NCI-H1436 (cell line): ENCODE measurements at regions not wholly inside any gene's neighbourhood (a gene's known extent, or its start where the extent isn't known, plus 50 kb on each side); places are given as distances from the start of the nearest gene placed in this dataset.
"Not testable (repeated sequence)": the region's sequence is repeated elsewhere in the genome, so short reads cannot be mapped to it uniquely, and the experiment has no call there.

Experiments used
- DNase-seq: peaks from one replicate; lab custom pipeline; 2025; lab: John Stamatoyannopoulos, UW

DNA sequence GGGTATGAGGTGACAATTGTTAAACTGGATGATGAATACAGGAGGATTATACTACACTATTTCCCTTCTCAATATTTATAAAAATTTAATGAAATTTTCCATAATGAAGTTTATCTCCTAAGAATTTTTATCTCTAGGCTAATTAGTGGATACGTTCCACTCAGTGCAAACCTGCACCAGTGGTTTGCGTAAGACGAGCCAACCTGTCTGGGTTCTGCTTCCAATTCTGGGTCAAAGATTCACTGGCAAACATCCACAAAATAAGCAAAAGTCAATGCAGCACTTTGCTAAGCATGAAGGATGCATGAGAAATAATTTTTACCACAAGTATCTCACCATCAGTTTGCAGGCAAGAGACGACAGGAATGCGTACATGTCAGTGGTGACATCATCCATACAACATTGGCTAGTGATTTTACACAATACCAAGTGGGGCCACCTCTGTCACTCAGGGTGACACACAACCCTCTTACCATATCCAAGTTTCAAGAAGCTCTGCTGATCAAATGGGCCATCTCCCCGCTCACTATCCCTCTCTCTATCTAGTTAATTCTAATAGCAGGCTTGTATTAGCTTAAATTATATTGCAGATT is 51.7 kb downstream of the FAM50B start:
- DNase-seq, result no peak

- DNase-seq, result no peak
These were observed 53.9 kb downstream of the FAM50B start for GRCh38 chr6:3902871-3903648.

DNA sequence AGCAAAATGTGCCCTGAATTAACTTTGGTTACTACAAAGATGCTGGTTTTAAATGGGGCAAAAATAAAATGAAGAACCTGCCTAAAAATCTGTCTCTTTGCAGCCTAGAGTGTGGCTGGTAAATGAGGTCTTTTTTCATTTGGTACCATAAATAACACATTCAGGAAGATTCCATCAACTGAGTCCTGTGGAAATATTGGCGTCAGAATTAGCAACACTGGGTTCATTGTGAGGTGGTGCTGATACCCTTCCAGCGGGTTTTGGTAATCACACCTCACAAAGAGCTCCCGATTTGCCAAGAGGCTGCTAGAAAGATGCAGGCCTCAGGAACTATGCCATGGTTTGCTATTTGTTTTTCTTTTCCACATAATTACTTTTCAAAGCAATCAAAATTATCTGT is 55.3 kb downstream of the FAM50B start:
- DNase-seq, result no peak

GRCh38 chr6:3905945-3906845 is 57.0 kb downstream of the FAM50B start:
- DNase-seq, result no peak

DNA sequence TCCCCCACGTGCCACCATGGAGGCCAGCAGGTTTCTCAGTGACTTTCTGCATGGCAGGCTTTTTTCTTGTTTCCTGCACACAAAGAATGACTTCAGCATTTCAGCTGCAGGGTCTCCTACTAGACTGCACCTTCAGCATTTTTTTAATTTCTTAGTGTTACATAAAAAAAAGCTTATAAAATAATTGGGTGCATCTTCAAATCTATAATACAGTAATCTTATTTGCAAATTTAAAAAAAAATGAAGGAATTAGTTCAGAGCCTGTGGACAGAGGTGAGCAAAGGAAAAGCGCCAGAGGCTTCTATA is 57.6 kb downstream of the FAM50B start:
- no peak for DNase-seq

- DNase-seq, result no peak
These were observed 59.0 kb downstream of the FAM50B start for GRCh38 chr6:3908223-3908622.

DNA sequence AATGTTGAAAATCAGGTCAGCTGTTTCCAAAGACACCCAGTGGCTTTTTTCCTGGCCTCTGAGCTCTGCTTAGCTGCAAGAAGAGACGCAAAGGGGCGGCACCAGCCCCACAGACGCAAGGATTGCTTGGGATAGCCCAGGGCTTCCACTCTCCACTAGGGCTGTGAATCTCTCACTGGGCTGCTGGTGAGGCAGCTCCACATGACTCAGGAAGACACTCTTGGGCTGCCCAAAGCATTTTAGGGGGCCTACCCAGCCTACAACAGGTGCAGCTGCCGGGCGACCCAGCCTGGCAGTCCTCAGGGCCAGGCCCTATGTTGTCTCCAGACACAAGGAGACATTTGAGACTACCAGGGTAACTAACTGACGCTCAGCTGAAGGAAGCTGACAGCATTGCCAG is 59.8 kb downstream of the FAM50B start:
- DNase-seq, result no peak

GRCh38 chr6:3910106-3910663 is 61.0 kb downstream of the FAM50B start:
- DNase-seq, result no peak

DNA sequence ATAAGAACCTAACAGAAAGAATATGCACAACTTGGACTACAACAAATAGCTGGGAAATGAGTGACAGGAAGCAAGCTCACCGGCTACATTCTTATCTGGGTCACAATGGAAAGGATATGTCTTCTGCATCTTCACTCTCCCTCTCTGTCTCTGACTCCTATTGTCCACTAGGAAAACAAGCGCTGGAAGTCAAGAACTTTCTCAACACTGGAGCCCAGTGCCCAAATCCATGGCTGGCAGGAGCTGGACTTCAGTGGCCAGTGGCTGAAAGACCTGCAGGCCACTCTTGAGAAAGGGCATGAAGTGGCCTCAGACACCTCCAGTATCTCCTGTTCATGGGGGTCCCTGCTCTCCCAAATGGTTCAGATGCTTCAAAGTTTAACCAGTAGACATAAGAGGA is 62.0 kb downstream of the FAM50B start:
- no peak for DNase-seq

DNA sequence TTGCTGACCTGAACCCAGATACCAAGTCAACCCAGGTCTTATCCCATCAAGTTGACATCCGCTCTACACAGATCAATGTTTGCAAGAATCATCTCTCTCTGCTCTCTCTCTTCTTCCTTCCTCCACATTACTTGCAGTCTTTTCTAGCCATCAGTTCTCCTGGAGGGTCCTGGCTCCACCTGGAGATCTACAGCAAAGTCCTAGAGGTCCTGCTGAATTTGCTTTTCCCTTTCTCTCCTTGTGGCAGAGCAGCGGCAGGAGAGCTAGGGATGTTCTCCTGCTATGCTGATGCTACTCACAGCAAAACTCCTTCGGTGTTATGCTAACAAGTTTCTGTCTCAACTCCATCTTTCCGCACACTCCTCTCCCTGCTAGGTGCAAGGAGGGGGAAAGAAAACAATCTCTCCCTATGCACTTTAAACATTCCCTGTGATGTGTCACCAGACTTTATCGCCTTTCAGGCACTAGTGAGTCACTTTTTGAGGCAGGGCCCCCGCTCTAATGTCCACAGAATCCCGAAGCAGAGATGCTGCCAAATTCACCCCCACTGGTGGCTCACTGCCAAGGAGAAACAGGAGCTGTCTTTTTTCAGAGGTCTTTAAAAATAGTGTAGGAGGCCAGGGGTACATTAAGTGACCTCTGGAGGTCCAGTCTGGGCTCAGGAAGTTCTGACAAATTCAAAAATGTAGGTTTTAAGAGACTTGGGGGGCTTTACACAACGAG is 62.6 kb downstream of the FAM50B start:
- no peak for DNase-seq

DNA sequence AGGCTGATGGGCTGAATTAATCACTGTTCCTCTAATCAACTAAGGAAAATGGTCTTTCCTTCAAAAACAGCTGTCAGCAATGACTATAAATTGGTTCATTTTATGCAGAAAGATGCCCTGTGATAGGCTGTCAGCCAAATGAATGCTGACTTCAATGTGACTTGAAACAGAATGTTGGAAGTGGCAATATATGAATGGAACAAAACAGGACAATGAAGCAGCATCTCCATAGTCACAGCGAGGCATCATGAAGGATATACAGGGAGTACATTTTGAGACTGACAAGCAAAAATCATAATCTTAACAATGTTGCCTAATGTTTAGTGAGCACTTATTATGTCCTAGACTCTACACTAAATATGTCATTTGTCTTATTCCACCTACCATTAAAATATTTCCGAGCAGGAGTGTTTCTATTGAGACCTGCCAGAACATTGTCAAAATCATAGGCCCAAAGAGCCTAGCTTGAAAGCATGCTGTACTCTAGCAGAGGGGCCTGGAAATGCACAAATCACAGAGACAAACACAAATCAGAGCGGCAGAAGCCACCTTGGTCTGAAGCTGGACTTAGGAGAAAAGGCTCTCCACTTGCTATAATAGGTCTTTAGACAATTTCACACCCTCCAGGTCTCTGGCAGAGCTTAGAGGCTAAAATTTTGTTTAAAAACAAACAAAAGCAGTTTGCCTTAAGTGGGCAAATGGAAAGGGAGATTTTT is 63.3 kb downstream of the FAM50B start:
- DNase-seq, result no peak

DNA sequence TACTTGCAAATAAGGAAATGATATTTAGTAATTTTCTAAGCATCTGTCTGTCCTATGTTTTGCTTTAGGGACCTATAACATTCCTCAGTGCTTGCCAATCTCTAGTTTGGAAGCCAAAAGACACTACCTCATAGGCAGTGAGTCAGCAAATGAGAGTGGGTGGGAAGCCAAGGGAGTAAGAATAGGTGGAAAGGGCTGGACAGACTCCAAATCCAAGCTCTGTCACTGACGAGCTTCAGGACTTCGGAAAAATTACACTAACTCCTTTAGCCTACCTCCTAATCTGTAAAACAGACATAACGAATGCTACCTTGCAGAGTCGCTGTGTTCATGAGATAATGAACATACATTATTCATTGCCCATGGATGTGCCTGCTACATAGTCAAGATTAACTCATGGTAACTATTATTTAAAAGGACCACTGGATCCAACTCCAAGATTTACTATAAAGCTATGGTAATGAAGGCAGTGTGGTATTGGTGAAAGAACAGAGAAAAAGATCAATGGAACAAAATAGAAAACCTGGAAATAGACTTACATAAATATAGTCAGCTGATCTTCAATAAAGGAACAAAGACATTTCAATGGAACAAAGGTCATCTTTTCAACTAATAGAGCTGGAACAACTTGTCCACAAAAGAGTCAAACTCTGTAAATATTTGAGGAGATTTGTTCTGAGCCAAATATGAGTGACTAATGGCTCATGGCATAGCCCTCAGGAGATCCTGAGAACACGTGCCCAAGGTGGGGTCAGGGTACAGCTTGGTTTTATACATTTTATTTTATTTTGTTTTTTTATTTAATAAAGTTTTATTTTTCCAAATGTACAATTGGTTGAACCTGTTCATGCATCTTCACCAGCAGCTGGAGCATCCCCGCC is 64.1 kb downstream of the FAM50B start:
- DNase-seq, result no peak

DNA sequence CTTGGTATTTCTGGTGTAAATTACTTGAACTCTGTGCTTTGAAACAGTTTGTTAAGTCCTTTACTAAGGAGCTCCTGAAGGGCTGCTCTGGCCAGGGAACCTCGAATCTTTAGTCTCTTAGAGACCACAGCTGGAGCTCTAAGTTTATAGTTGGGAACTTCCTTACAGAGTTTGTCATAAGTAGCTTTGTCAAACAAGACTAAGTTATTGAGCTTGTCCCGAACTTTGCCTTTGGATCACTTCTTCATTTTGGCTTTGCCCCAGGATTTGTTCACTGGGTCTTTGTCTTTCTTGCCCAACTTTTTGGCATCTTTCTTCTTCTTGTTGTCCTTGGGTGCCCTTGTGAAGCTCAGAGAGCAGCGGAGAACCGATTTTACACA is 64.8 kb downstream of the FAM50B start:
- no peak for DNase-seq

DNA sequence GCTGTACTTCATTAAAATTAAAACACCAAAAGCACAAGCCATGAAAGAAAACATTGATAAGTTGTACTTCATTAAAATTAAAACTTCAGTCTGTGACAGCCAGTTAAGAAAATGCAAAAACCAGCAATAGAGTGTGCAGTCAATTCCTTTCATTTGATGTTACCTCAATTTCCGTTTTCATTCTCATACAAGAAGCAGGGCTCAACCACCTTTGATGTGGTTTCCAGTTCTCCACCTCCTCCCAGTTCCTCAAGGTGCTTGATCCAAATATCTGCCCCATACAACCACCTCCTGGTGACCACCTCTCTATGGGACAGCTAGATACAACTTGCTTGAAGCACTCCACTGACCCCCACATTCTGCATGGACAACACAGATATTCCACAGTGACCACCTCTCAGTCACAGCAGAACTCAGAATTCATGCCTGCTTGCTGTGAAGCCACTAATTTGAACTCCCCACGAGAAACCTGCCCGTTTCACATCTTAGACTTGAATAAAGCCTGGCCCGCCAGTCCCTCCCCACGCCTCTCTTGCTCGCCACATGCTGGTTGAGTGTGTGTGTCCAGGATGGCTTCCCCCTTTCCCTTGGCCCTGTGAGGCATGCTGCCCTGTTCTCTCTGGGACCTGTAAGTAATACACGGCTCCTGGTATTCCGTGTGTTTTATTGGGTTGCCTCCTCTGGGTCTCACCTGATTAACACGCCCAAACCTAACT is 66.1 kb downstream of the FAM50B start:
- DNase-seq, result no peak

- DNase-seq, result no peak
These were observed 67.0 kb downstream of the FAM50B start for GRCh38 chr6:3916211-3916610.

- DNase-seq, result not testable (repeated sequence)
These were observed 67.6 kb downstream of the FAM50B start for GRCh38 chr6:3916749-3917148.

DNA sequence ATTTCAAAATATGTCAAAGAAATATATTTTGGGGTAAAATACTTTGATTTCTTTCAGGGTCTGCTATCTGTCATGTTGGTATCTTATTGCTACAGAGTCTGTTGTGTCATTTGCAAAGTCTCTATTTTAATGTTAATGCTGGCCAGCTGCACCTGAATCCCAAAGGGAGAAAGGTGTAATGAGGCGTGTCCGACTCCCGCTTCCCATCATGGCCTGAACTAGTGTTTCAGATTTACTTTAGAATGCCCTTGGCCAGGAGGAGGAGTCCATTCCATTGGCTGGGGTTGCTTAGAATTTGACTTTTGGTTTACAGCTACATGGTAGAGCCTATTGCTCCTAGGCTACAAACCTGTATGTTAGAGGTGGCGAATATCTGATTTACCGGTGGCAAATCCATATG is 69.3 kb downstream of the FAM50B start:
- DNase-seq, result no peak

DNA sequence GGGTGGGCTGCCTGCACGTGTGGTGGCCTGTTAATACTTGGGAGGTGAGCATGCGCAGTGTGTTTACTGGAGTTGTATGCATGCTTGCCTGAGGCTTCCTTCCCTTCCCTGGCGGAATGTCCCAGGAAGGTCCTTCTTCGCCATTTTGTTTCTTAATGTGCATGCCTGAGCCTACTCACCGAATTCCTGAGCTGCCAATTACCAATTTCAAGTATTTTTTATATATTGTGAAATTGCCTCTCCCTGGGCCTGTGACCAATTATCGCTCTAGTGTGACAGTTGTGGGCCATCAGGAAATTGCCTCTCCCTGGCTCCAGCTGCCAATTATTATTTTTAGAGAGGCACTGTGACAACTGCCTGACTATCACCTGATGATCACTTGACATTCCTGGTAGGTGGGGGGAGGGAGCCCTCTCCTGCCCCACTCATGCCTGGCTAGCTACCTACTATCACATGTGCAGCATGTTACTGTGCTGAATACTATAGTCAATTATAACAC is 70.0 kb downstream of the FAM50B start:
- no peak for DNase-seq

- no peak for DNase-seq
These were observed 70.7 kb downstream of the FAM50B start for GRCh38 chr6:3919849-3920248.

GRCh38 chr6:3920321-3920720 is 71.1 kb downstream of the FAM50B start:
- no peak for DNase-seq
